Right lobe of liver (tissue), 4 donors: ENCODE measurements at regions not wholly inside any gene's neighbourhood (a gene's known extent, or its start where the extent isn't known, plus 50 kb on each side); places are given as distances from the start of the nearest gene placed in this dataset.

Experiments used
- POLR2A ChIP-seq: fragments of 450-650 bp; IDR thresholded peaks from one replicate; pipeline ENCODE4 v1.6.1; 2017; ENCODE audit warnings: antibody characterized with exemption, mild to moderate bottlenecking
- TF ChIP-seq, protein P1 (sequence below), 4 donors: fragments of 200-600 bp in 3 of 4; fragments of 450-650 bp in 1 of 4; IDR thresholded peaks; one replicate each; pipeline versions ENCODE4 v1.5.1 to v1.8.0; 2016 to 2022; ENCODE audit warnings: antibody characterized with exemption in 4 of 4, mild to moderate bottlenecking in 2 of 4
- donor health status: DM: no; HTN: no; CAD: no.
- donor health status: DM: no; HTN: no; CAD: no.
- donor health status: DM: no; HTN: yes; CAD: no.

DNA sequence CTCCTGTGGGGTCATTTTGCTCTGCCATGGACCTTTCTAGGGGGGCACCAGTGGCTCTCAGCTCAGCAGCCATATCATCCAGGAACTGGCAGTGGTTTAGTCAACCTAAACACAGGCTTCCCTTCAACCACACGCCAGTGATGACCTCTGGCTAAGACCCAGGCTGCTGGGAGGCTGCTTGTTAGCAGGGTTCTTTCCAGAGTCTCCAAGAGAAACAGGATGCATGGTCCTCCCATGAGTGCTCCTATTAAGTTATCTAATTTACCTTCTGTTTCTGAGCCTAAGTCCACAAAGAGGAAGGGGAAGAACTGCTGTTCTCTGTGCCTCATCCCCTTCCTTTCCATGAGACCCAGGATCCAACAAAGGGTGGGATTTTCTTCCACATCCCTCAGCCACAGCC, 137.3 kb upstream of the PLXNA2 start:
- TF ChIP-seq, protein P1, sequence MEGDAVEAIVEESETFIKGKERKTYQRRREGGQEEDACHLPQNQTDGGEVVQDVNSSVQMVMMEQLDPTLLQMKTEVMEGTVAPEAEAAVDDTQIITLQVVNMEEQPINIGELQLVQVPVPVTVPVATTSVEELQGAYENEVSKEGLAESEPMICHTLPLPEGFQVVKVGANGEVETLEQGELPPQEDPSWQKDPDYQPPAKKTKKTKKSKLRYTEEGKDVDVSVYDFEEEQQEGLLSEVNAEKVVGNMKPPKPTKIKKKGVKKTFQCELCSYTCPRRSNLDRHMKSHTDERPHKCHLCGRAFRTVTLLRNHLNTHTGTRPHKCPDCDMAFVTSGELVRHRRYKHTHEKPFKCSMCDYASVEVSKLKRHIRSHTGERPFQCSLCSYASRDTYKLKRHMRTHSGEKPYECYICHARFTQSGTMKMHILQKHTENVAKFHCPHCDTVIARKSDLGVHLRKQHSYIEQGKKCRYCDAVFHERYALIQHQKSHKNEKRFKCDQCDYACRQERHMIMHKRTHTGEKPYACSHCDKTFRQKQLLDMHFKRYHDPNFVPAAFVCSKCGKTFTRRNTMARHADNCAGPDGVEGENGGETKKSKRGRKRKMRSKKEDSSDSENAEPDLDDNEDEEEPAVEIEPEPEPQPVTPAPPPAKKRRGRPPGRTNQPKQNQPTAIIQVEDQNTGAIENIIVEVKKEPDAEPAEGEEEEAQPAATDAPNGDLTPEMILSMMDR (IDR thresholded peaks at IDR 0.05) = no peak
- TF ChIP-seq POLR2A = no peak
